NCI-H2227 (cell line): ENCODE measurements at regions not wholly inside any gene's neighbourhood (a gene's known extent, or its start where the extent isn't known, plus 50 kb on each side); places are given as distances from the start of the nearest gene placed in this dataset.
"Not testable (repeated sequence)": the region's sequence is repeated elsewhere in the genome, so short reads cannot be mapped to it uniquely, and the experiment has no call there.

Experiments
- DNase-seq: peaks from one replicate; lab custom pipeline; 2025; ENCODE audit not compliant: unreplicated experiment; lab: John Stamatoyannopoulos, UW

DNA sequence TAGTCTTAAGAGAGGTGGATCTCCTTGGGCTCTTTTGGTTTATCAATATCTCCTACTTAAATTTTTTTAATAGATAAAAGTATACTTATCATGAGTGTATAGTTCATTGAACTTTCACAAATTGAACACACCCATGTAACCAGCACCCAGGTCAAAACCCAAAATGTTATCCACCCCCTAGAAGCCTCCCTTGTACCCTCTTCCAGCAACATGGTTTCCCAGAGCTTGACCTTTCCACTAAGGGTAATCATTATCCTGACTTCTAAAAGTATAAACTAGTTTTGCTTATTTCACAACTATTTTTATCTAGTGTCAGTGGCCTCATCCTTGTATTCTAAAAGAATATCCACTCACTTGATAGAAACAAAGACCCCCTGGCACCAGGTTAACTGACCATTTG lies 106.8 kb downstream of the MDH1 start:
- no peak for DNase-seq

DNA sequence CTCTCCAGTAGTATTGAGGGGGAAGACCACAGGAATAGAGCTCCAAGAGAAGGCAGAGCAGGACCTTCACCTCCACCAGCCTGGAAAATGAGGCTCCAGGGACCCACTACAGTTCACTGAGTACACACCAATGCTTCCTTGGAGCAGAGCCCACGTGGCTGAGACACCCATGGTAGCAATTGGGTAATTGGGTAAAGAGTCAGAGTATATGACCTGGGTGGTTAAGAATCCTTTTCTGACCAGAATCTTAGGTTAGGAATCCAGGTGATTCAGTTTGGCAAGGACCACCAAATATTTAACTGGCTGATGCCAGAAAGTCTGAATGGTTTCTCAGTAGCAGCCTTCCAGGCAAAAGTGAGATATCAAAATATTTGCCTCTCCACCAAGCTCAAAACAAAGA lies 107.7 kb downstream of the MDH1 start:
- no peak for DNase-seq

DNA sequence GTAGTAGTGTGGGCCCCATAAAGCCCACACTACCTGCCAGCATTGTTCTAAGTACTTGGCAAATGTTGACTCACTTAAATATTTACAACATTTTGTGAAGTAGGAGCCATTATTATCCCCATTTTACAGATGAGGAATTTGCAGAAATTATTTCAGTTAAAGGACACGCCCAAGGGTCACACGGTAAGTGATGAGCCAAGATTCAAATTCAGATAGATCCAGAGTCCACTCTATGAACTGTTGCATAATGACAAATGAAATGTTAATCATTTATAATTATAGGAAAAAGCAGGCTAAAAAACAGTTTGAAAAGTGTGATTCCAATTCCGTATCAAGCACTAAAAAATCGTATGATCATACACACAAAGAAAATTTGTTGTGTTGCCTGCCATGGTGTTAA lies 108.4 kb downstream of the MDH1 start:
- DNase-seq: no peak

DNA sequence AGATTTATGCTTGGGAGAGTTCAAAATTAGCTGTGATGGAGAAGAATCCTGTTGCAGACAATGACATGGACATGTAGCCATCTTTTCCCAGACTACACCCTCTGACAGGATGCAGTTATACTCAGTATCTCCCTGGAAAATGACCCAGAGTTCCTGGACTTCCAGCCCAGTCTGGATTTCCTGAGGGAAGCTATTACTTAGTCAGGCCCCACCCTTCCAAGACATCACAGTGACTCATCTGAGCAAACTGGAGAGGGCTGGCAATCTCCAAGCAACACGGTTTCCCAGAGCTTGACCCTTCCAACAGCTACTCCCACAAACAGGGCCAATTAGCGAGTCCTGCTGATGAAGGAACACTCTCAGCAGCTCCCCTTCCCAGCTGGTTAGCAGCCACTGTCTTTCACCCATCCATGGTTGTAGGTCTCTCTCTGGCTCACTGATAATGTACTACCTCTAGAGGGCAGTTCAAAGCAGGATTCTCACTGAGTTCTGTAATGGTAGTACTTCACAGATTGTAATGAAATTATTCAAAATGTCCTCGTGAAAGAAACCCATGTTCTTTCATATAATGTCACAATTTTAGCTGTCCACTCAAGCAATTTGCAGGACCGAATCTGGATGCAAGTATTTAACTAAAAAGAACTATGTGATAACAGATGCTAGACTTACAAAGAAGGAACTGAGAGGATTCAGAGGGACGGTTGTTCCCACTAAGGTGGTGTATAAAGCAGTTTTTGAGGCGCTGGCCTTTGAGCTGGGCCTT lies 110.2 kb downstream of the MDH1 start:
- DNase-seq: peak; percentile 25

DNA sequence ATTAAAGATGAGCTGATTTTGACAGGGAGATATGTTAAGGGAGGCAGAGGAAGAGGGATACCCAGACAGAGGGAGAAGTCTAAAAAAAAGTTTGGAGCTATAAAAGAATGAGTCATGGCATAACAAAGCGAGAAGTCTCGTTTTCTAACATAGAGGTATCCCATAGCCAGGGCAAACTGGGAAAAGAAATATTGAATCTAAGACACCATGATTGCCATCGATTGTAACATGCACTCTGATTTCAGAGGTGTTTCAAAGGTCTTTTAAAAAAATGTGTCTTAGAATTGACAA lies 110.7 kb downstream of the MDH1 start:
- no peak for DNase-seq

DNA sequence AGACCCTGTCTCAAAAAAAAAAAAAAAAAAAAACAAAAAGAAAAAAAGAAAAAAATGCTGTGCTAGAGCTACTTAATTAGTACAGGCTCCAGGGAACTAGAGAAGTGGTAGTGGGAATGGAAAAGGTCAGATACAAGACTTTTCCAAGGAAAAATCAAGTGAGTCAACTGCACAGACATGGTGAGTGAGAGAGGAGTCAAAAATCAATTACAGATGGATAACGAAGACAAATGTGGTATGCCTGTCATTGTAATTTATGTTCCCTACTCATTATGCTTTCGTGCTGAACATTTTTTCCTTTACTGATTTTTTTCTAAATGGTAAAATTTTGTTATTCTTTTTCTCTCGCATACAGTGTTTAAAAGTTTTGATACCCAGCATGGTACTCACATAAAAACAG lies 111.5 kb downstream of the MDH1 start:
- no peak for DNase-seq

DNA sequence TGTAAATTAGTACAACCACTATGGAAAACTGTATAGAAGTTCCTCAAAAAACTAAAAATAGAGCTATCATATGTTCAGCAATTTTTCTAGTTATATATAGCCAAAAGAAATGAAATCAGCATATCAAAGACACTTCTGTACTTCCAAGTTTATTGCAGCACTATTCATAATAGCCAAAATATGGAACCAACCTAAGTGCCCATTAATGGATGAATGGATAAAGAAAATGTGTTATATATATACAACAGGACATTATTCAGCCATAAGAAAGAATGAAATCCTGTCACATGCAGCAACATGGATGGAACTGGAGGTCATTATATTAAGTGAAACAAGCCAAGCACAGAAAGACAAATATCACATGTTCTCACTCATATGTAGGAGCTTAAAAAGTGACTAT lies 112.6 kb downstream of the MDH1 start:
- no peak for DNase-seq

DNA sequence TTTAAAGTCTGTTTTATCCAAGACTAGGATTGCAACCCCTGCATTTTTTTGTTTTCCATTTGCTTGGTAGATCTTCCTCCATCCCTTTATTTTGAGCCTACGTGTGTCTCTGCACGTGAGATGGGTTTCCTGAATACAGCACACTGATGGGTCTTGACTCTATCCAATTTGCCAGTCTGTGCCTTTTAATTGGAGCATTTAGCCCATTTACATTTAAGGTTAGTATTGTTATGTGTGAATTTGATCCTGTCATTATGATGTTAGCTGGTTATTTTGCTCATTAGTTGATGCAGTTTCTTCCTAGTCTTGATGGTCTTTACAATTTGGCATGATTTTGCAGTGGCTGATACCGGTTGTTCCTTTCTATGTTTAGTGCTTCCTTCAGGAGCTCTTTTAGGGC lies 117.3 kb downstream of the MDH1 start:
- not testable (repeated sequence) for DNase-seq

DNA sequence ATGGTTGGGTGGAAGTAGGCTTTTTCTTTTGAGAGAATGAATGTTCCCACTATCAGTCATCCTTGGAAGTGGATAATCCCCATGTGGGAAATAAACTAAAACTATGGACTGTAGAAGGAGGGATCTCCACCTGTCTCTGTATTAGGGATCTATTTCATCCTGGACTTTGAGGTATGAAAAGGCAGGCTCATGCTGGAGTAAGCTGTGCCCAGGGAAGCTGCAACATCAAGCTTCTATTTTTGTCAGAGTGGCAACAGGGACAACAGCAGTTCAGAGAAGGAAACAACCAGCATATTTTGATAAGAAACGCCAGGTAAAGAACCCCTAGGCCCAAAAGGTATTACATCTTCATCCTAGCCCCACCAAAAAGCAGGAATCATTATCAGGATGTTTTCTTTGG lies 122.0 kb downstream of the MDH1 start:
- no peak for DNase-seq

DNA sequence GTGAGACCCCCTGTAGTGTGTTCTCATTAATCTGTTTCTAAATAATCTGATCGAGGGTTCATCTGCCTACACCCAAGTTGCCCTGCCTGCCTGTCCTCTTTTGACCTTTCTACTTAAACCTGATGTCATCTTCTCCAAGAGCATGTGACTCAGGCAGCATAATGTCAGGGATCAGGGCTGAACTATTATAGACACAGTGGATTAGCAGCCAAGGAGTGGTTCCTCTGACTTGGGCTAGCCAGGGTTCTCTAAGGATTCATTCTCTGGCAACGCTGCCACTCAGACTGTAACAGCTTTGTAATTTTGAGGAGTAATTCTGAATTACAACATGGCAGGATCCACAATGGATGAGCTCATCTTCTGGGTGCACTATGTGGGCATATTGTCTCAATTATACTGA lies 124.0 kb downstream of the MDH1 start:
- DNase-seq: peak; percentile 37

DNA sequence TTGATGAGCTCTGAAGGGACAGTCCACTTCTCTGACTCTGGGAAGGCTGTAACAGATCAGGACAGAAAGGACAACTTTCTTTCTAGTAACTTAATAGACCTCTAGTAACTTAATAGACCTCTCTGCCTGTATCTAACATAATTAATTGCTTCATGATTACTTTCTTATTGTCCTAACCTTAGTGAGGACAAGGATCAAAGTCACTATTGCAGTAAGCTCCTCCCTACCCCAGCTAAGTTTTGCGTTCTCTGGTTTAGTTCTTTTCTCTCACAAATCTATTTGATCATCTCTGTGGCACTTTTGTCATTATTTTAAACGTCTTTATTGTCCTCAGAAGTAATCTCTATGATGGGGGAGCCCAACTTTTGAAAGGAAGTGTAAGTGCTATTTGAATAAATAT lies 125.5 kb upstream of the UGP2 start:
- no peak for DNase-seq

DNA sequence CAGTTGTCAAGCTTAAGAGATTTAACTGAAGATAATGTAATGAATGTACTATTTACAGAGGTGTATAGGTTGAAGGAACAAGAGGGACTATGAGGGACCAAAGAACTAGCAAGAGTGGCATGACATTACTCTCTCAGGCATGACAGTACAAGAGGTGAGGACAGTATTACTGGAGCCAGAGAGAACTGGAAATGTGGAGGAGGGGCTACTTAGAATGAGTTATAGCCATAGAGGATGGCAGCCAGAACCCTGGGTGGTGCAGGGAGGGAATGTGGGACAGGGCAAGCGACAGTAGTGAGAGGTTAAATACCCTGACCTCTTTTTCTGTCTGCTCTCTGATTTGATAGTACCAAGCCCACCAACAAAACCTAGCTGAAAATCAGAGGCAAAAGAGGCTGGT lies 122.6 kb upstream of the UGP2 start:
- DNase-seq: no peak

DNA sequence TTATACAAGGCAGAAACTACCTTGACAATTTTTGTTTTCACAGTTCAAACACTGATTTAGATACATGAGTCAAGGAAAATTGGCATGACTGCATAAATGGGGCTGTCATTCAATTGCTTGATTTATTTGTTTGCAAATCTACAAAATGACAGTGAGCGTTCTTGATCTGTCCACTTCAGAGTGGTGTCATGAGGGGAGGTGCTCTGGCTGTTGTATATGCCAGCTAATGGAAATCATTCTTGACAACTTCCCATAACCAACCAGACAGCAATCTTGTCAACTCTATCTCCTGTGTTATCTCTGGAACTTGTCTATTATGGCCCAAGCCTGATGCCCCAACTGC lies 120.6 kb upstream of the UGP2 start:
- peak; percentile 46 for DNase-seq

DNA sequence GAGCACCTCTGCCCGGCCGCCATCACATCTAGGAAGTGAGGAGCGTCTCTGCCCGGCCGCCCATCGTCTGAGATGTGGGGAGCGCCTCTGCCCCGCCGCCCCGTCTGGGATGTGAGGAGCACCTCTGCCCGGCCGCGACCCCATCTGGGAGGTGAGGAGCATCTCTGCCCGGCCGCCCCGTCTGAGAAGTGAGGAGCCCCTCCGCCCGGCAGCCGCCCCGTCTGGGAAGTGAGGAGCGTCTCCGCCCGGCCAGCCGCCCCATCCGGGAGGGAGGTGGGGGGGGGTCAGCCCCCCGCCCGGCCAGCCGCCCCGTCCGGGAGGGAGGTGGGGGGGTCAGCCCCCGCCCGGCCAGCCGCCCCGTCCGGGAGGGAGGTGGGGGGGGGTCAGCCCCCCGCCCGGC lies 119.4 kb upstream of the UGP2 start:
- DNase-seq: not testable (repeated sequence)

DNA sequence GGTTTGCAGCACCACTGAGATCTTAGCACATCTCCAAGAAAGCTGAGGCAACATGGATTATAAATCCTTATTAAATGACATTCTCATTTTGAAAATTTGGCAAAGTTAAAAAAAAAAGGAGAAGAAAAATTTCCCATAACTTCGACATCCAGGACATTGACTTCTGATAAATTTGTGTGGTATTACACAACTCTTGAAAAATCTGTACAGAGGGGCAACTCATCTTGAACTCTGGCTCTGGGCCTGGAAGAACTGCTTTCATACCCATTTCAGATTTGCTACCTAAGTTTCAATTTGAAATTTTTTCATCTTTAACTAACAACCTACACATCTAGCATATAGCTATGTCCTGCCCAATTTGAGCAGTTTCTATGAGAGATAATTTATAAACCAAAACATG lies 118.0 kb upstream of the UGP2 start:
- DNase-seq: no peak

DNA sequence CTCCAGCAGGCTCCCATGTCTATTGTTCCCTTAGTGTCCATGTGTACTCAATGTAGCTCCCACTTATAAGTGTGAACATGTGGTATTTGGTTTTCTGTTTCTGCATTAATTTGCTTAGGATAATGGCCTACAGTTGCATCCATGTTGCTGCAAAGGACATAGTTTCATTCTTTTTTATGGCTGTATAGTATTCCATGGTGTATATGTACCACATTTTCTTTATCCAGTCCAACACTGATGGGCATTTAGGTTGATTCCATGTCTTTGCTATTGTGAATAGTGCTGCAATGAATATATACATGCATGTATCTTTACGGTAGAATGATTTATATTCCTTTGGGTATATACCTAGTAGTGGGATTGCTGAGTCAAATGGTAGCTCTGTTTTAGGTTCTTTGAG lies 116.5 kb upstream of the UGP2 start:
- not testable (repeated sequence) for DNase-seq

DNA sequence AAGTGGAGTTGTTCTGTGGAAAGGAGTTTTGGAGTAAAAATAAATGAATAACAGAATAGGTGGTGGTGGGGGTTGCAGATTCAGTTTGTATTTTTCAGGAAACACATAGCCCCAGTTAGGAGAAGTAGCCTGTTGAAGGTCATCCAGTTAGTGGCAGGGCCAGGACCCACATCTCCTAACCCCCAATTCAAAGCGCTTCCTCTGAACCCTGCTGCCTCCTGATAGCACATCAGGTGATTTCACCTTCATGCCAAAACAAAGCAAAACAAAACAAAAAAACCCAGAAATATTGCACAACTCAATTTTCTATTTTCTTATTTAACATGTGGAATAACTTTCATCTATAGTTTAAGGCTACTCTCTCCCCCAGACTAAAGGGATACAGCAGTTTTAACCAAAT lies 112.3 kb upstream of the UGP2 start:
- no peak for DNase-seq

DNA sequence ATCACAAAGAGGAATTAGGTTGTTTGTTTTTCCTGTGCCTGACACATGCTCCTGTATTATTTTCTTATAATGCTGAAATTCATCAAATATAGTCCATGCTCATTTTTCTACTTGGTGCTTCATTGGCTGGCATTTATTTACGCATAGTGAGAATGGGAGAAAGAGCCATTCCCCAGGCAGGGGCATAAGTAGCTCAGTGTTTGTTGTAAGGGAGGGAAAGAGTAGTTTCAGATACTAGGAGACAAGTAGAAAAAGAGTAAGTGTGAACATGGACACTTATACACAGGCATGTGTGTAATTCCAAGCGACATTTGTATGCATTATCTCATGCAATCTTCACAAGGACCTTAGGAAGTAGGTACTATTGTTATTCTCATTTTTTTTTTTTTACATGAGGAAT lies 111.9 kb upstream of the UGP2 start:
- DNase-seq: no peak

DNA sequence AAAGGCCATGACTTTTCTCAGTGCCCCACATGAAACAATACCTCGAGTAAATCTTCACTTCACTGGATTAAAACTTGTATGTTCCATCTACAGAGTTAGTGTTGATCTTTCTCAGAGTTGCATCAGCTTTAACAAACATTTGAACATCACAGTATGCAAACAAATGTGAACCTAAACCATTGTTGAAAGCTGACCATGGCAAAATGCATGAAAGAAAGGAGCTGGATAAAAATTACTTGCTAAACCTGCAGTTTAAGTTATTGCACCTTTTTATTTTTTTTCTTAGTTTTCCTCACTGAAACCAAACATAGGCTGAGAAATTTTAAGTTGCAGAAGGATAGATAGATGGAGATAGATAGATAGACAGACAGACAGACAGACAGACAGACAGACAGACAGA lies 107.2 kb upstream of the UGP2 start:
- no peak for DNase-seq

DNA sequence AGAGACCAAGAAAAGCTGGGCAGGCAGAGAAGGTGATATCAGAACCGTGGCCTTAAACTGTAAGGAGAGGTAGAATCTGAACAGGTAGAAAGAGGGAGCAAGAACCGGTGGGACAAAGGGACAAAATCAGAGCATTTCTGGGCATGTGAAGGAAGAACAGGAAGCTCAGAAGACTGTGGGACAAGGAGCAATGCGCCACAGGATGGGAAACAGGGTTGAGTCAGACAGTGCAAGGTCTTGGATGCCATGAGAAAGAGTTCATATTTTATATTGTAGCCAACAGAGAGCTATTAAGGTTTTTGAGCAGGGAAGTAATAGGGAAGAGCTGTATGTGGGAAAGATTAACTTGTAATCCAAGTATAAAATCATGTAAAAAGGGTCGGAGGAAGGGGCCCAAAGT lies 106.4 kb upstream of the UGP2 start:
- DNase-seq: no peak

DNA sequence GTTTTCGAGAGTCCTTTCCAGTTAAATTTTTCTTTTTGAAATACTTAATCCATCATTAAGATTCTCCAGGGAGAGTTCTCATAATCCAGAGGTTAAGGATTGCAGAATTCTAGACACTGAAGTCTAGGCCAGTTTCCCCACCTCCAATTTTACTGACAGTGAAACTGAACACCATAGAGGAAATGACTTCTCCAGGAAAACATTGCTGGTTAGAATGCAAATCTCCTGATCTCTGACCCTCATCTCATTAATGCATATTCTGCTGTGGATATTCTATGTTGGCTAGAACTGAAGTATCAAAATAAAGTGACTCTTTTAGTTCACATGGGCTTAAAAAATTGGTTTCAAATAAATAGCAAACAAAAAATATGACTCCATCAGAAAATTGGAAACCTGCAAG lies 105.8 kb upstream of the UGP2 start:
- DNase-seq: no peak

DNA sequence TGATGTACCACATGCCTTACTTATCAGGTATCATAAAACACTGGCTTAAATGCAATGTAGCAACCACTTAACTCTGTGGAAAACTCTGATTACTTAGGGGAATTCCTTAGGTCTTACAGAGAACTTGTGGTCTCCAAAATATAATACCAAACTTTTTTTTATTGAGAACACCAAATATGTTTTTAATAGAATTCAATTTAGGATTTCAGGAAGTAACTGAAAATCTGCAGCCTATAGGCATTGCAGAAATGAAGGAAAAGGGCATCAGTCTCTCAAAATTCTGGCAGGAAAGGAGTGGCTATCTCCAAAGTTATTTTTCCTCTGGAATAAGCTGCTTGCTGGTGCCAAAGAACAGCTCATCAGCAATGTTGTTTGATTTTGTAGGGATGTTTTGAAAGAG lies 105.3 kb upstream of the UGP2 start:
- no peak for DNase-seq

DNA sequence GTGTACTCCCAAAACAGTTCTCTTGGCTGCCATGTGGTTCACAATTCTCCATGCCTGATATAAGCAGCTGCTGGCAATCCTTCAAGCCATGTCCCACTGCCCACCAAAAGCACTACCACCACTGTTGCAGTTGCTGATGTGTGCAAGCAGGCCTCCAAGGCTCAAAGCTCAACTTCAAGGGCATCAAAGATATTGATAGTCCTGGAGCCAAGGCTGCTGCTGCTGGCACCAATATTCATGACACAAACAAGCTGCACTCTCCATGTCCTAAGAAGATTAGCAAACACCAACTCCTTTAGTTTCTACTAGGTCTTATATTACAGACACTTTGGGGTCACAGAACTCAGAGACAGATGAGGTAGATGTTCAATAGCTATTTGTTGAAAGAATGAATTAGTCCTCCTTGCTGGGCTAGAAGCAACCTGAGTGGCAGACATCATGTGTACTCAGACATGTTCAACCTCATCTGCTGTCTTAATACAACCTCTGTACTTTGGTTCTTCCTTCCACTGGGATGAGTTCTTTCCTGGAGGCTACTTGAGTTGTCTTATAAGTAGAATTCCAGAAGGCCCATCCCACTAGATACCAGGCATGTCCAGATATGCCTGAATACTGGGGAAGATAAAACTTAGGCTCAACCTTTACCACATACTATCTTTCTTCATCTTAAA lies 104.5 kb upstream of the UGP2 start:
- DNase-seq: no peak
